ENCODE measurements at regions not wholly inside any gene's neighbourhood (a gene's known extent, or its start where the extent isn't known, plus 50 kb on each side); places are given as distances from the start of the nearest gene placed in this dataset.

DNA sequence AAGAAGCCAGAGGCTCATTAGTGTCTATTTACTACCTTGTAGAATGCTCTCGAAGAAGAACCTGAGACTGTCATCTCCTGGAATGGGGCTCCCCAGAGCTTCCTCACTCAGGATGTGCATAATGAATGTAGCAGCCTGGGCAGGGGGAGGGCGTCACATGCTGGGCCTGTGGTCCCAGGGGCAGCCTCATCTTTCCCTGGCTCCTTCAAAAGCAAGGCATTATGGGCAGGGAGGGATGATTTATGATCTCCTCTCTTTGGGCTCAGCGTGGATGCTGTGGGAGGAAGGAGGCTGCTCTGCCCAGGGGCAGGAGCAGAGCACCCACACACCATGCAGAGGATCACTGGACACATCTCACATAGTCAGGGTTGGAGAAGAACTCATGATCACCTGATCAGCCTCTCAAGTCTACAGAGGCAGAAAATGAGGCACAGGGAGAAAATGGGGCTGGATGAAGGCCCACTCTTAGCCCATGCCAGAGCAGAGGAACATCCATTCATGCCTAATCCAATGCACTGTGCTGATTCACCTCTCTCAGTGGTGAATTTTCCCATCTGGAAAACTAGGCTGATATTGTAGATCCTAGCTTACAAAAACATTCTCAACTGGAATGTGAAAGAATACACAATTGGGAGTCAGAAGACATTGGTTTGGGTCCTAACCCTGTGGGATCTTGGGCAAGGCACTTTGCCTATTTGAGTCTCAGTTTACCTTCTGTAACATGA lies 173.7 kb downstream of the CARTPT start:
- TF ChIP-seq EZH2phosphoT487 (IDR thresholded peaks at IDR 0.05; ENCODE audit: borderline replicate concordance), result no peak
- TF ChIP-seq, protein P1, sequence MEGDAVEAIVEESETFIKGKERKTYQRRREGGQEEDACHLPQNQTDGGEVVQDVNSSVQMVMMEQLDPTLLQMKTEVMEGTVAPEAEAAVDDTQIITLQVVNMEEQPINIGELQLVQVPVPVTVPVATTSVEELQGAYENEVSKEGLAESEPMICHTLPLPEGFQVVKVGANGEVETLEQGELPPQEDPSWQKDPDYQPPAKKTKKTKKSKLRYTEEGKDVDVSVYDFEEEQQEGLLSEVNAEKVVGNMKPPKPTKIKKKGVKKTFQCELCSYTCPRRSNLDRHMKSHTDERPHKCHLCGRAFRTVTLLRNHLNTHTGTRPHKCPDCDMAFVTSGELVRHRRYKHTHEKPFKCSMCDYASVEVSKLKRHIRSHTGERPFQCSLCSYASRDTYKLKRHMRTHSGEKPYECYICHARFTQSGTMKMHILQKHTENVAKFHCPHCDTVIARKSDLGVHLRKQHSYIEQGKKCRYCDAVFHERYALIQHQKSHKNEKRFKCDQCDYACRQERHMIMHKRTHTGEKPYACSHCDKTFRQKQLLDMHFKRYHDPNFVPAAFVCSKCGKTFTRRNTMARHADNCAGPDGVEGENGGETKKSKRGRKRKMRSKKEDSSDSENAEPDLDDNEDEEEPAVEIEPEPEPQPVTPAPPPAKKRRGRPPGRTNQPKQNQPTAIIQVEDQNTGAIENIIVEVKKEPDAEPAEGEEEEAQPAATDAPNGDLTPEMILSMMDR (conservative IDR thresholded peaks at IDR 0.05; ENCODE audit: low read length), result no peak

Measured in Loucy (cell line).